Upper lobe of left lung (tissue), 4 donors: ENCODE measurements at regions not wholly inside any gene's neighbourhood (a gene's known extent, or its start where the extent isn't known, plus 50 kb on each side); places are given as distances from the start of the nearest gene placed in this dataset.

Source experiments
- CTCF ChIP-seq, 6 experiments: fragments of 450-650 bp in 4 of 6; fragments of 200-600 bp in 2 of 6; sonication (generic) in 2 of 6; IDR thresholded peaks; one replicate each; pipeline ENCODE4 v1.5.1; 2016 to 2019; ENCODE audit warnings: antibody characterized with exemption in 6 of 6
- POLR2A ChIP-seq, 4 donors: fragments of 450-650 bp; IDR thresholded peaks; one replicate each; pipeline ENCODE4 v1.5.1; 2016 to 2017; ENCODE audit warnings: antibody characterized with exemption in 4 of 4, mild to moderate bottlenecking in 2 of 4
- POLR2AphosphoS5 ChIP-seq, 2 donors: sonication (generic); formaldehyde crosslinking; IDR thresholded peaks; one replicate each; pipeline ENCODE4 v1.5.1; 2017; ENCODE audit warnings: antibody characterized with exemption in 2 of 2

GRCh38 chr1:58246549-58246948 lies 300.0 kb downstream of the OMA1 start:
- no peak for TF ChIP-seq CTCF (IDR thresholded peaks at IDR 0.05)
- no peak for TF ChIP-seq POLR2A (IDR thresholded peaks at IDR 0.05)
- no peak for TF ChIP-seq POLR2AphosphoS5 (IDR thresholded peaks at IDR 0.05)
